Bronchial epithelial cell (primary cell): ENCODE measurements at regions not wholly inside any gene's neighbourhood (a gene's known extent, or its start where the extent isn't known, plus 50 kb on each side); places are given as distances from the start of the nearest gene placed in this dataset.

ENCODE experiments used
- DNase-seq: peaks from one replicate; pipeline ENCODE4 v3.0.0-alpha.2; 2010; ENCODE audit warnings: low read depth
- FAIRE-seq: peaks from 2 replicates; lab custom pipeline; 2011; peaks lifted over from hg19 to GRCh38; lab: Jason Lieb, UNC
- H3K27me3 ChIP-seq: 2 replicates; pipeline ENCODE4 v1.5.1; 2011; ENCODE audit warnings: low read length; ENCODE audit not compliant: control insufficient read depth, insufficient read depth
- H3K36me3 ChIP-seq: 2 replicates; pipeline ENCODE4 v1.5.1; 2011; ENCODE audit warnings: low read length; ENCODE audit not compliant: control insufficient read depth, insufficient read depth
- H3K4me3 ChIP-seq: 2 replicates; pipeline ENCODE4 v1.5.1; 2011; ENCODE audit warnings: mild to moderate bottlenecking, low read depth, low read length, control low read depth
- CTCF ChIP-seq: IDR thresholded peaks from 2 replicates; pipeline ENCODE4 v1.5.1; 2011; ENCODE audit warnings: mild to moderate bottlenecking, moderate library complexity, low read length, control low read depth, inconsistent platforms; ENCODE audit not compliant: insufficient read depth, severe bottlenecking

- H3K4me3 ChIP-seq: no peak overlapping the region
- TF ChIP-seq CTCF: no peak
- no peaks in the 10 kb centered on the region for H3K27me3 ChIP-seq
- FAIRE-seq: no peak
- no peaks in the 10 kb centered on the region for H3K36me3 ChIP-seq
- DNase-seq: no peak
Observed at GRCh38 chr18:61127714-61128467, 205.3 kb upstream of the CDH20 start.

GRCh38 chr18:61129001-61129400, 204.2 kb upstream of the CDH20 start:
- FAIRE-seq: no peak

GRCh38 chr18:61132031-61132430, 201.2 kb upstream of the CDH20 start:
- FAIRE-seq (no peak), DNase-seq (no peak)
- Histone ChIP-seq H3K4me3 (no peak overlapping the region), H3K36me3 (no peaks in the 10 kb centered on the region), H3K27me3 (no peaks in the 10 kb centered on the region)
- TF ChIP-seq CTCF: no peak

More at GRCh38 chr18:61129001-61129400, 204.2 kb upstream of the CDH20 start:
- Histone ChIP-seq H3K27me3 (no peaks in the 10 kb centered on the region), H3K36me3 (no peaks in the 10 kb centered on the region), H3K4me3 (no peak overlapping the region)
- DNase-seq: no peak
- TF ChIP-seq CTCF: no peak

GRCh38 chr18:61133783-61134182, 199.4 kb upstream of the CDH20 start:
- DNase-seq (no peak), FAIRE-seq (no peak)
- Histone ChIP-seq H3K27me3 (no peaks in the 10 kb centered on the region), H3K36me3 (no peaks in the 10 kb centered on the region), H3K4me3 (no peak overlapping the region)
- TF ChIP-seq CTCF: no peak

GRCh38 chr18:61136711-61137251, 196.4 kb upstream of the CDH20 start:
- Histone ChIP-seq H3K36me3 (no peaks in the 10 kb centered on the region), H3K27me3 (no peaks in the 10 kb centered on the region), H3K4me3 (no peak overlapping the region)
- no peak for DNase-seq
- TF ChIP-seq CTCF: no peak
- no peak for FAIRE-seq
